DMS53 (cell line): ENCODE measurements at regions not wholly inside any gene's neighbourhood (a gene's known extent, or its start where the extent isn't known, plus 50 kb on each side); places are given as distances from the start of the nearest gene placed in this dataset.

Experiments used
- DNase-seq: peaks from one replicate; lab custom pipeline; 2025; lab: John Stamatoyannopoulos, UW

- DNase-seq, result no peak
These were observed 79.6 kb upstream of the SPANXN2 start for GRCh38 chrX:143800150-143800549.

GRCh38 chrX:143788265-143788664 lies 67.7 kb upstream of the SPANXN2 start:
- DNase-seq, result peak; percentile 77

DNA sequence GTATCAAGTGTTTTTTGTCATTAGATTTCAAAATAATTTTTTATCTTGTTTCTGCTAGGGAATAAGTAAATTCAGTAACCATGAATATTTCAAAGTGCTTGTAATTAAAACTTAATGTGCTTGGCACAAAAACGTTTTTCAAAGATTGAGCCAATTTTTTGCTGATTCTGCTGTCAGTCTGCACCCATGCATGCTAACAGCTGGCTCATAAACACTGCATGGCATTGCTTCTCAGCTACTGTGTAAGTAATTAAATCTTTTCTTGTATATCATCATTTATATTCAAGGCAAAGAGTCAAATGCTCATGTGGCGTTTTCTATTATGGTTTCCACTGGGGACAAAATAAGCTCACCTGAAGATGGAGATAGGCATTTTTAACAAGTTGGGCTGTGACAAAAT lies 66.8 kb upstream of the SPANXN2 start:
- DNase-seq, result no peak

- peak; percentile 45 for DNase-seq
These were observed 60.6 kb upstream of the SPANXN2 start for GRCh38 chrX:143781103-143781502.
